ENCODE measurements at regions not wholly inside any gene's neighbourhood (a gene's known extent, or its start where the extent isn't known, plus 50 kb on each side); places are given as distances from the start of the nearest gene placed in this dataset.

- TF ChIP-seq ZFP30 (CRISPR knock-in tag; IDR thresholded peaks at IDR 0.05) = no peak
- TF ChIP-seq BACH2 (CRISPR knock-in tag; IDR thresholded peaks at IDR 0.05; ENCODE audit: borderline replicate concordance) = no peak
- no peak for TF ChIP-seq ZFP3 (CRISPR knock-in tag; IDR thresholded peaks at IDR 0.05)
- TF ChIP-seq ZNF70 (CRISPR knock-in tag; IDR thresholded peaks at IDR 0.05) = no peak
- no peak for TF ChIP-seq CSDC2 (CRISPR knock-in tag; IDR thresholded peaks at IDR 0.05)
- no peak for TF ChIP-seq ZNF8 (CRISPR knock-in tag; IDR thresholded peaks at IDR 0.05)
- TF ChIP-seq SNAI2 (CRISPR knock-in tag; IDR thresholded peaks at IDR 0.05) = no peak
- no peak for TF ChIP-seq ISL1 (CRISPR knock-in tag; IDR thresholded peaks at IDR 0.05)
- no peak for TF ChIP-seq ARNTL (CRISPR knock-in tag; IDR thresholded peaks at IDR 0.05; ENCODE audit: borderline replicate concordance, low read depth)
- TF ChIP-seq CSRNP3 (CRISPR knock-in tag; IDR thresholded peaks at IDR 0.05) = no peak
Measured at GRCh38 chr12:92408072-92408900, 262.6 kb upstream of the BTG1 start.

All from SK-N-SH treated with all-trans-retinoic acid at 6 μM for 48 hours (cell line).